WTC11 (cell line): ENCODE measurements at regions not wholly inside any gene's neighbourhood (a gene's known extent, or its start where the extent isn't known, plus 50 kb on each side); places are given as distances from the start of the nearest gene placed in this dataset.
A peak's percentile ranks its signal among the peaks of the same experiment; 100 is the strongest.

Experiments used
- ATAC-seq: fragments of 200-7000 bp; cut with Tn5 transposase; 2 replicates; pipeline ENCODE4 v1.10.0; 2021; ENCODE audit warnings: mild to moderate bottlenecking, moderate library complexity
- CTCF ChIA-PET: fragments of 300-600 bp; sonication (Branson Sonifier 250); formaldehyde crosslinking; loops from one replicate; lab custom pipeline; 2021; ENCODE audit warnings: antibody characterized with exemption; lab: Charles Lee
- POLR2A ChIA-PET: fragments of 350-600 bp; sonication (Branson Sonifier 250); formaldehyde crosslinking; loops from one replicate; lab custom pipeline; 2021; ENCODE audit warnings: antibody characterized with exemption; lab: Charles Lee
- DNase-seq: peaks from one replicate; pipeline ENCODE4 v3.0.0; 2021; ENCODE audit warnings: low spot score
- H3K27ac Mint-ChIP-seq: 2 replicates; pipeline ENCODE4 v1.8.0; 2021; ENCODE audit warnings: mixed read lengths
- H3K27me3 Mint-ChIP-seq: 2 replicates; pipeline ENCODE4 v1.8.0; 2021; ENCODE audit warnings: low read depth, mild to moderate bottlenecking, moderate library complexity, mixed read lengths
- H3K36me3 Mint-ChIP-seq: 2 replicates; pipeline ENCODE4 v1.8.0; 2021; ENCODE audit warnings: mixed read lengths
- H3K4me1 Mint-ChIP-seq: 2 replicates; pipeline ENCODE4 v1.8.0; 2022; ENCODE audit warnings: mixed read lengths
- H3K4me3 Mint-ChIP-seq: 2 replicates; pipeline ENCODE4 v1.8.0; 2021; ENCODE audit warnings: mild to moderate bottlenecking, moderate library complexity, mixed read lengths
- H3K9me3 Mint-ChIP-seq: 2 replicates; pipeline ENCODE4 v1.8.0; 2021; ENCODE audit warnings: mixed read lengths
- AFF4 ChIP-seq: sonication (generic); formaldehyde crosslinking; IDR thresholded peaks from 2 replicates; pipeline ENCODE4 v1.8.1; 2023; ENCODE audit warnings: mild to moderate bottlenecking, missing genetic modification reagents, borderline replicate concordance
- AR ChIP-seq: fragments of 250-450 bp; sonication (Bioruptor Pico); IDR thresholded peaks from 2 replicates; pipeline ENCODE4 v1.9.0; 2021; ENCODE audit warnings: mild to moderate bottlenecking
- CBFB ChIP-seq: sonication (generic); formaldehyde crosslinking; IDR thresholded peaks from 2 replicates; pipeline ENCODE4 v1.8.1; 2022; ENCODE audit warnings: mild to moderate bottlenecking, low read depth, missing genetic modification reagents
- E2F1 ChIP-seq: sonication (generic); formaldehyde crosslinking; IDR thresholded peaks from 2 replicates; pipeline ENCODE4 v1.8.0; 2022; ENCODE audit warnings: mild to moderate bottlenecking, missing genetic modification reagents
- E2F4 ChIP-seq: sonication (generic); formaldehyde crosslinking; IDR thresholded peaks from 2 replicates; pipeline ENCODE4 v1.8.1; 2022; ENCODE audit warnings: low read depth, mild to moderate bottlenecking, moderate library complexity, missing genetic modification reagents, borderline replicate concordance
- ERG ChIP-seq: fragments of 250-450 bp; sonication (Bioruptor Pico); IDR thresholded peaks from 2 replicates; pipeline ENCODE4 v1.8.0; 2021; ENCODE audit warnings: mild to moderate bottlenecking
- FOXP4 ChIP-seq: sonication (generic); formaldehyde crosslinking; IDR thresholded peaks from 2 replicates; pipeline ENCODE4 v1.8.0; 2022; ENCODE audit warnings: mild to moderate bottlenecking, missing genetic modification reagents
- MXD4 ChIP-seq: fragments of 250-450 bp; sonication (Bioruptor Pico); IDR thresholded peaks from 2 replicates; pipeline ENCODE4 v1.8.0; 2021; ENCODE audit warnings: mild to moderate bottlenecking, moderate library complexity, borderline replicate concordance
- MYBL2 ChIP-seq: sonication (generic); formaldehyde crosslinking; IDR thresholded peaks from 2 replicates; pipeline ENCODE4 v1.8.1; 2023; ENCODE audit warnings: mild to moderate bottlenecking, moderate library complexity, missing genetic modification reagents
- NFATC4 ChIP-seq: fragments of 250-450 bp; sonication (Bioruptor Pico); IDR thresholded peaks from 2 replicates; pipeline ENCODE4 v1.9.0; 2021; ENCODE audit warnings: mild to moderate bottlenecking
- TP53 ChIP-seq: sonication (generic); formaldehyde crosslinking; IDR thresholded peaks from 2 replicates; pipeline ENCODE4 v1.8.1; 2023; ENCODE audit warnings: mild to moderate bottlenecking, missing genetic modification reagents
- ZMAT4 ChIP-seq: fragments of 250-450 bp; sonication (Bioruptor Pico); IDR thresholded peaks from 2 replicates; pipeline ENCODE4 v1.9.0; 2021; ENCODE audit warnings: mild to moderate bottlenecking
- ZNF121 ChIP-seq: sonication (generic); formaldehyde crosslinking; IDR thresholded peaks from 2 replicates; pipeline ENCODE4 v1.8.0; 2023; ENCODE audit warnings: missing genetic modification reagents
- ZNF232 ChIP-seq: sonication (generic); formaldehyde crosslinking; IDR thresholded peaks from 2 replicates; pipeline ENCODE4 v1.8.0; 2022; ENCODE audit warnings: mild to moderate bottlenecking, missing genetic modification reagents
- ZNF263 ChIP-seq: sonication (generic); formaldehyde crosslinking; IDR thresholded peaks from 2 replicates; pipeline ENCODE4 v1.8.1; 2022; ENCODE audit warnings: low read depth, mild to moderate bottlenecking, moderate library complexity, missing genetic modification reagents
- ZNF396 ChIP-seq: fragments of 250-450 bp; sonication (Bioruptor Pico); IDR thresholded peaks from 2 replicates; pipeline ENCODE4 v1.8.0; 2021; ENCODE audit warnings: mild to moderate bottlenecking, moderate library complexity, borderline replicate concordance
- ZNF512 ChIP-seq: sonication (generic); formaldehyde crosslinking; IDR thresholded peaks from 2 replicates; pipeline ENCODE4 v1.8.1; 2022; ENCODE audit warnings: missing genetic modification reagents, borderline replicate concordance

GRCh38 chr19:21604951-21605476 is 99.6 kb downstream of the ZNF429 start:
- DNase-seq: no peak
- Mint-ChIP-seq H3K27me3 (peaks cover 35% of the 10 kb centered on the region), H3K27ac (no peak overlapping the region), H3K9me3 (peaks cover 58% of the 10 kb centered on the region), H3K36me3 (peaks cover 44% of the 10 kb centered on the region), H3K4me1 (peaks cover 30% of the 10 kb centered on the region), H3K4me3 (peak overlapping the region; percentile 32)
- ChIA-PET POLR2A (interaction anchor here (0.6 kb wide), 1 partner anchor 247 kb away, joined by 3 read pairs; no protein-coding TSS in a partner anchor), CTCF (no interaction called here)
- TF ChIP-seq ZNF396 (no peak), ZNF121 (no peak), E2F1 (CRISPR knock-in tag) (no peak), ZNF232 (no peak), MYBL2 (CRISPR knock-in tag) (no peak), TP53 (CRISPR knock-in tag) (no peak), AFF4 (CRISPR knock-in tag) (no peak), MXD4 (CRISPR knock-in tag) (no peak), AR (CRISPR knock-in tag) (no peak), NFATC4 (no peak), E2F4 (CRISPR knock-in tag) (no peak), ERG (CRISPR knock-in tag) (no peak), FOXP4 (CRISPR knock-in tag) (no peak), ZNF263 (CRISPR knock-in tag) (no peak), ZMAT4 (CRISPR knock-in tag) (no peak), CBFB (CRISPR knock-in tag) (no peak), ZNF512 (CRISPR knock-in tag) (no peak)
- no peak for ATAC-seq
